GM12892 (cell line): ENCODE measurements at regions not wholly inside any gene's neighbourhood (a gene's known extent, or its start where the extent isn't known, plus 50 kb on each side); places are given as distances from the start of the nearest gene placed in this dataset.

Experiments used
- POLR2A ChIP-seq: IDR thresholded peaks from 2 replicates; pipeline ENCODE4 v1.6.1; 2011; ENCODE audit warnings: low read depth, low read length, control low read depth
- POLR2AphosphoS5 ChIP-seq: IDR thresholded peaks from 2 replicates; pipeline ENCODE4 v1.6.1; 2011; ENCODE audit warnings: low read depth, low read length, control low read depth
- TAF1 ChIP-seq: IDR thresholded peaks from 2 replicates; pipeline ENCODE4 v1.6.1; 2011; ENCODE audit warnings: low read depth, mild to moderate bottlenecking, control low read depth, low read length, borderline replicate concordance

- no peak for TF ChIP-seq POLR2A
- TF ChIP-seq POLR2AphosphoS5 = no peak
- TF ChIP-seq TAF1 = no peak
These were observed 76.9 kb upstream of the ADAMTSL1 start for GRCh38 chr9:18397076-18397475.
